BLaER1 treated with 17β-estradiol and CSF1 and Interleukin-3, amounts not matched to agents 10 nM and 100 nM (cell line): ENCODE measurements at regions not wholly inside any gene's neighbourhood (a gene's known extent, or its start where the extent isn't known, plus 50 kb on each side); places are given as distances from the start of the nearest gene placed in this dataset.

Source experiments
- H3K27ac ChIP-seq, 11 experiments: shearing (Covaris generic); formaldehyde crosslinking; 2 replicates each; pipeline ENCODE4 v1.8.1; 2022
- H3K27me3 ChIP-seq, 11 experiments: shearing (Covaris generic); formaldehyde crosslinking; 2 replicates each; pipeline ENCODE4 v1.8.1; 2022
- H3K36me3 ChIP-seq, 11 experiments: shearing (Covaris generic); formaldehyde crosslinking; 2 replicates each; pipeline ENCODE4 v1.8.1; 2022
- H3K4me1 ChIP-seq, 10 experiments: shearing (Covaris generic); formaldehyde crosslinking; 2 replicates each; pipeline ENCODE4 v1.8.1; 2022
- H3K4me2 ChIP-seq, 11 experiments: shearing (Covaris generic); formaldehyde crosslinking; 2 replicates each; pipeline ENCODE4 v1.8.1; 2022
- H3K4me3 ChIP-seq, 10 experiments: shearing (Covaris generic); formaldehyde crosslinking; 2 replicates each; pipeline ENCODE4 v1.8.1; 2022
- H3K9ac ChIP-seq, 11 experiments: shearing (Covaris generic); formaldehyde crosslinking; 2 replicates each; pipeline ENCODE4 v1.8.1; 2022
- H3K9me3 ChIP-seq, 11 experiments: shearing (Covaris generic); formaldehyde crosslinking; replicated peaks in 1 of 11; 2 replicates each; pipeline ENCODE4 v1.8.1; 2022
- H4K20me1 ChIP-seq, 11 experiments: shearing (Covaris generic); formaldehyde crosslinking; 2 replicates each; pipeline ENCODE4 v1.8.1; 2022
- Cebpa-rat ChIP-seq, 11 experiments: shearing (Covaris generic); IDR thresholded peaks; 2 replicates each; pipeline ENCODE4 v1.8.1; 2022

DNA sequence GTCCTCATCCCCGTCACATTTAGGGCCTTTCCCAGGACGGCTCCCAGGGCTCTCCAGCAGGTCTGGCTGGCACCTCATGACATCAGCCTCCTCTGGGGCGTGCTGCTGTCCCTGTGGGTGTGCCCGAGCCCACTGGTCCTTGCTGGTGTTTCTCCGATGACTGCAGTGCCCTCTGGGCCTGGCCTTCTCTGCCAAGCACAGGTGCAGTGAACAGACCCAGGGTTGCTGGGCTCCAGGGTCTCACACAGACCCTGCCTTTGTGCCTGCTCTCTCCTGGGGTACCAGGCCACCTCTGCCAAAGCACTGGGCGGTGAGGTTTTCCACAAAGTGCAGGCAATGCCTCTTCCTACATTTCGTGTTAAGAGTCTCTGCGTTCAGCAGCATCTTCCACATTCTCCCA lies 246.1 kb downstream of the ACKR3 start:
- H3K4me2 ChIP-seq: no peak overlapping the region
- no peak overlapping the region for H3K9ac ChIP-seq
- no peaks in the 10 kb centered on the region for H3K36me3 ChIP-seq
- no peak overlapping the region for H3K4me3 ChIP-seq
- no peaks in the 10 kb centered on the region for H3K27me3 ChIP-seq
- H4K20me1 ChIP-seq: no peaks in the 10 kb centered on the region
- no peak overlapping the region for H3K27ac ChIP-seq
- peaks cover 0 to 16% (median 0%) of the 10 kb centered on the region in 10 experiments; a peak in 1 of 20 replicates for H3K4me1 ChIP-seq
- H3K9me3 ChIP-seq: peaks cover 3 to 12% (median 10%) of the 10 kb centered on the region in 11 experiments; a peak in 16 of 22 replicates
- TF ChIP-seq Cebpa-rat (IDR thresholded peaks at IDR 0.05): no peak

DNA sequence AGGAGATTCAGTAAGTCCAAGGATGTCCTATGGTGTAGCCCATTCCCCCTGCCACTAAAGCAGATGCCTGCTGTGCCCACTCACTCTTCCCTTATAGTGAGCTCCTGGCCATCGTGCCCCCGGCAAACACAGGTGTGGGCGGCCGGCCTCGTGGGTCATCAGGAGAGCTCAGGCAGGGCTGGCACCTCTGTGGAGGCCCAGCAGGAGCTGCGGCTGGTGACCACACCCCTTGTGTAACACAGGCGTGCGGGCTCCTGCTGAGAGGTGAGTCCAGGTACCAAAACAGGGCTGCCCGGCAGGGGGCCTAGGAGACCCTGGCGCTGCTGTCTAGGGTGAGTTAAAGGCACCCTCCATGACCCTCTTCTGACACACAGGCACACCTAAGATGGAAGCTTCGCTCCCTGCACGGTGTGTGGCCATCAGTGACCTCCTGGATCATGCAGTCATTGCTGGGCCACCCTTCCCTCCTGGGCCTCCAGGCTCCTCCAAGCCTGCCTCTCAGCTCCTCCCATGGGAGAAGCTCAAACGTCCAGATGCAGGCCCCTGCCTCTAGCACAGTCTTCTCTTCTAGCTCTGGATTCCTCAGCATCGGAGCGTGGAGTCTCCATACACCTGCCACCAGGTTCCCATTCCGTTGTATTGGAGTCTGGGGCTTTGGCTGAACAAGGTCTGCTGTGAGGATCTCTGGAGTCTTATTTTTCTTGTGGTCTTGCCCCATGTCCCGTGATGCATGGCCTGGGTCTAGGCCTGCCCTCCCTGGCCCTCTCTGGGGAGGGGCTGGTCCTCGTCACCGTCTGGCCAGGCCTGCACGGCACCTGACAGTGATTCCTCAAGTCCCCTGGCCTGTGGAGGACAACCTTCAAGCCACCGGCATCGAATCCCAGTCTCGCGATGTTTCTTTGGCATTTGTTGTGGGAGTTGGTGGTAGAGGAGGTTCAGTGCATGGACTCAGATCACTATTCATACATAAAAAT lies 246.9 kb downstream of the ACKR3 start:
- Histone ChIP-seq H3K4me3 (no peak overlapping the region), H3K27ac (no peak overlapping the region), H3K36me3 (no peaks in the 10 kb centered on the region), H3K27me3 (no peaks in the 10 kb centered on the region), H3K9me3 (peaks cover under 1 to 10% (median 6%) of the 10 kb centered on the region in 11 experiments; a peak in 17 of 22 replicates), H3K9ac (no peak overlapping the region), H4K20me1 (no peaks in the 10 kb centered on the region), H3K4me2 (no peak overlapping the region), H3K4me1 (peaks cover 0 to 16% (median 0%) of the 10 kb centered on the region in 10 experiments; a peak in 1 of 20 replicates)
- no peak for TF ChIP-seq Cebpa-rat (IDR thresholded peaks at IDR 0.05)

DNA sequence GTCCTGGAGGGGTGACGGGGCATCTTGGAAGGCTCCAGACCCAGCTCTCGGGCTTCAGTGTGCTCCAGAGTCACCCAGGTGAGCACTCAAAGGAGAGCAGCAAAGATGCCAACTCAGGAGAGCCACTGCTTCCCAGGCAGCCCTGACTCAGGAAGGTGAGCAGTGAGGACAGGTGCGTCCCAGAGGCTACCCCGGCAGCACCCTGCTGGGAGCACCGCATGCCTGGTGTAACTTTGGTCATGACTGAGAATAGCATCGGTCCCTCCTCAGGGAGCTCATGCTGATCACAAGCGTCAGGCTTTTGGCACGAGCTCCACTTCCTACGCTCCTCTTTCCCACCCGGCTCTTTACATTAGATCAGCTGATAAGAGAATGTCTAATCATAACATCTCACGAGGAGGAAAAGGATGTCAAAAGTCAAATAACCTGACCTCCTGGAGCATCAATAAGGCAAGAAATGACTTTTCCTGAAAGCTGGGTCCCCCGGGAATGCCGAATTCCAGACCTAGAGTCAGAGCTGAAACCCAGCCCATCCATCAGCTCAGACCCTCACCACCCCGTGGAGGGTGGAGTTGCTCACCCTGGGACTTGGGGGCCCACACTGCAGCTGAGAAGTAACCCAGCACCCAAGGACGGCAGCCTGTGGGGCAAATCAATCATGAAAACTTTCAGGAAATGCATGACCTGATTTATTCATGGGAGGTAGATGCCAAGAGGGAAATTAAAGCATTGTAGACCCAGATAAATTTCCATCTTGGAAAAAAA lies 248.8 kb downstream of the ACKR3 start:
- Histone ChIP-seq H3K4me1 (peaks cover 0 to 16% (median 0%) of the 10 kb centered on the region in 10 experiments; a peak in 1 of 20 replicates), H3K27me3 (no peaks in the 10 kb centered on the region), H3K4me3 (no peak overlapping the region), H4K20me1 (no peaks in the 10 kb centered on the region), H3K9ac (no peak overlapping the region), H3K4me2 (no peak overlapping the region), H3K27ac (no peak overlapping the region; a peak in 1 of 22 replicates), H3K9me3 (peaks cover 8 to 20% (median 12%) of the 10 kb centered on the region in 11 experiments; a peak in 20 of 22 replicates), H3K36me3 (no peaks in the 10 kb centered on the region)
- no peak for TF ChIP-seq Cebpa-rat (IDR thresholded peaks at IDR 0.05)

DNA sequence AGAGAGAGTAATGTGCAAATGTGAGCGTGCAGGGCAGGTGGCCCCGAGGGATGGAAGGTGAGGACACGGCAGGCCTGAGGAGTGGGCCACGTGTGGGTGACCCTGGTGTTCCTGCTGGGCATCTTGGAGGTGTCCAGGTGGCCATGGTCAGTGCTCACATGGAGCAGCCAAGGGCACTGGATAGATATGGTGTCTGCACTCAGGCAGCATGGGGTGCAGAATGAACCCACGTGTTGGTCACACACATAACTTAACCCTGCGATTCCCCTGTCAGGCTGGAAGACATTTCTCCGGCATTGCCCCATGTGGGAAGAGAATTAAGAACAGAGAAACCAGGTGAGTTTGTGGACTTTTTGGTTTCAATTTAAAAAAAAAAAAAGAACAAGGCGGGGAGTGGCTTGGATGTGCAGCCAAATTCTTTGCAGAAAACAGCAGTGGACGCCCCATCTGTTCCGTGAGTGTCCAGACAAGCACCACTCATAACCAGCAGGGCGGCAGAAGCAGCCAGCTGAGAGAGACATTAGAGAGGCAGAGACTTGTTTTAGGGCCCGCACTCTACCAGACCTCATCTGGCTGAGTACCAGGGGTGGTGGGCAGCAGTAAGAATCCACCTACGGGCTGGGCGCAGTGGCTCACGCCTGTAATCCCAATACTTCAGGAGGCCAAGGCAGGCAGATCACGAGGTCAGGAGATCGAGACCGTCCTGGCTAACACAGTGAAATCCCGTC lies 249.8 kb downstream of the ACKR3 start:
- H3K4me1 ChIP-seq: peaks cover 0 to 10% (median 0%) of the 10 kb centered on the region in 10 experiments; a peak in 1 of 20 replicates
- no peak overlapping the region for H3K27ac ChIP-seq
- H4K20me1 ChIP-seq: no peaks in the 10 kb centered on the region
- no peak overlapping the region for H3K4me2 ChIP-seq
- H3K9ac ChIP-seq: no peak overlapping the region
- no peaks in the 10 kb centered on the region for H3K27me3 ChIP-seq
- no peaks in the 10 kb centered on the region for H3K36me3 ChIP-seq
- no peak overlapping the region for H3K4me3 ChIP-seq
- peaks cover 8 to 20% (median 12%) of the 10 kb centered on the region in 11 experiments; a peak in 20 of 22 replicates for H3K9me3 ChIP-seq
- no peak for TF ChIP-seq Cebpa-rat (IDR thresholded peaks at IDR 0.05)

DNA sequence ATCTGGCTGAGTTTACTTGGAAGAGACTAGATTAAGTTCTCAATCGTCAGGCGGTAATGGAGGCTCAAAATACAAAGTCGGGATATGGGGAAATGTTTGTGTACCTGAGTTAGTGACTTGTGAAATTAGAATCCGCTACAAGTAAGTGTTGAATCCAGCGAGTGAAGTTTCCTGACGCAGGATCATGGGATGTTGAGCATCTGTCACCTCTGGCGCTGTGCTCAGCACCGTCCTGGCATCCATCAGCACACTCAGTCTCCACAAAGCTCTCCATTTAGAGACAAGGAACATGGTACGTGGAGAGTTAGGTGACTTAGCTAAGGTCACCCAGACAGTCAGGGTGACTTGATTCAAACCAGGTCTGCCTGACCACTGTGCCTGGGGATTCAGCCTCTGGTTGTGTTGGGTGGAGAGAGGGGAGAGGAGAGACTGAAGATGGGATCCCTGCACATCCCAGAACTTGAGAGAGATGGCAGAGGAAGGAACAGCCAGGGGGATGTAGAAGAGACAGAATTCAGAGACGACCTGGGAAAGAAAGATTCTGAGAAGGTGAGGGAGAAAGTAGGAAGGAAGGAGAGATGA lies 251.2 kb downstream of the ACKR3 start:
- peaks cover 8 to 20% (median 12%) of the 10 kb centered on the region in 11 experiments; a peak in 20 of 22 replicates for H3K9me3 ChIP-seq
- no peak overlapping the region for H3K27ac ChIP-seq
- no peaks in the 10 kb centered on the region for H4K20me1 ChIP-seq
- no peaks in the 10 kb centered on the region for H3K36me3 ChIP-seq
- H3K4me2 ChIP-seq: no peak overlapping the region
- H3K4me3 ChIP-seq: no peak overlapping the region
- H3K4me1 ChIP-seq: peaks cover under 1 to 15% (median 3%) of the 10 kb centered on the region in 10 experiments; a peak in 18 of 20 replicates
- no peaks in the 10 kb centered on the region for H3K27me3 ChIP-seq
- TF ChIP-seq Cebpa-rat (IDR thresholded peaks at IDR 0.05): no peak
- H3K9ac ChIP-seq: no peak overlapping the region

DNA sequence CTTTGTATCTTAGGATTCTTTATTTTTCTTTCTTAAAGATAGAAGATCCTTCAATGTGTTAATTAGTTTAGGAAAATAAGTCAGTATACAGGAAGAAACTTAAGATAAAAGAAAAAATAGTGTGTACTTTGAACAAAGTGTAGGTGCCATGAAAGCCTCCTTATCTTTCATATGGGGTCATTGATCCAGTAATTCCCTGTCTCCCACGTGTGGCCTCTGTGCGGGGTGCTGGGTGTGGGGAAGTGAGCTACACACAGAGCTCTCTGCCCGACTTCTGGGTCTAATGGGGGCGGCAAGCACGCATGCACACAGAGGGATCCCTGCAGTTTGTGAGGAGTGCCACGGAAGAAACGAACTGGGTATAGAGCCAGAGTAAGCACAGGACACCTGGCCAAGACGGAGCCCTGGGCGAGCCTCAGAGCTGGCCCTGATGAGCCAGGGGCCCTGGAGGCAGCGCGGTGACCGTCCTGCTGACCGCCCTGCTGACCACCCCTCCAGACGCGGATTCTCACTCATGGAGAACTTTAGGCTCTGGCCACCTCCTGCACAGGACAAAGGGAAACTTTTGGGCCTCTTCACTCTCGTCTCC lies 253.5 kb downstream of the ACKR3 start:
- H3K4me1 ChIP-seq: peaks cover 12 to 21% (median 15%) of the 10 kb centered on the region in 10 experiments; a peak in 19 of 20 replicates
- H3K27ac ChIP-seq: no peak overlapping the region
- H3K4me2 ChIP-seq: no peak overlapping the region
- H3K27me3 ChIP-seq: no peaks in the 10 kb centered on the region
- H4K20me1 ChIP-seq: no peaks in the 10 kb centered on the region
- H3K36me3 ChIP-seq: no peaks in the 10 kb centered on the region
- no peak overlapping the region for H3K4me3 ChIP-seq
- H3K9ac ChIP-seq: no peak overlapping the region
- peaks cover 8 to 20% (median 12%) of the 10 kb centered on the region in 11 experiments; a peak in 20 of 22 replicates for H3K9me3 ChIP-seq
- TF ChIP-seq Cebpa-rat (IDR thresholded peaks at IDR 0.05): no peak

DNA sequence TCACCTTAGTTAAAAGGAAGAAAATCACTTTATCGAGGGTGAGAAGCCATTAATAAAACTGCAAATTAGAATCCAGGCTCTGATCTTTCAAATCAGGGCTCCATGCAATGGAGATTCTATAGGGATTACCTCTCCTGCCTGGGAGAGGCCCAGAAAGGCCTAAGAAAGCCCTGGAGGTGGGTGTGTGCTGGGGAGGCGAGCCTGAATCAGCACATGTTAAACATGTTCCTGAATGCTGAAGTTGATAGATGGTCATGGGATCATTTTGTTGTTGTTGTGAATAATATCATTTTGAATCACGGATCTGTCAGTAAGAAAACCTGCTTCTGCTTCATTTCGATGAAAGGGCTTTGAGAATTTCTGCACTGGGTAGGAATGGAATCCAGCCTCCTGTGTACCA lies 254.3 kb downstream of the ACKR3 start:
- no peak overlapping the region for H3K27ac ChIP-seq
- H3K9ac ChIP-seq: no peak overlapping the region
- peaks cover 8 to 20% (median 12%) of the 10 kb centered on the region in 11 experiments; a peak in 20 of 22 replicates for H3K9me3 ChIP-seq
- no peak overlapping the region for H3K4me2 ChIP-seq
- H3K27me3 ChIP-seq: no peaks in the 10 kb centered on the region
- no peaks in the 10 kb centered on the region for H3K36me3 ChIP-seq
- no peak overlapping the region for H3K4me3 ChIP-seq
- H4K20me1 ChIP-seq: no peaks in the 10 kb centered on the region
- peaks cover 12 to 20% (median 15%) of the 10 kb centered on the region in 10 experiments; a peak in 19 of 20 replicates for H3K4me1 ChIP-seq
- TF ChIP-seq Cebpa-rat (IDR thresholded peaks at IDR 0.05): no peak

DNA sequence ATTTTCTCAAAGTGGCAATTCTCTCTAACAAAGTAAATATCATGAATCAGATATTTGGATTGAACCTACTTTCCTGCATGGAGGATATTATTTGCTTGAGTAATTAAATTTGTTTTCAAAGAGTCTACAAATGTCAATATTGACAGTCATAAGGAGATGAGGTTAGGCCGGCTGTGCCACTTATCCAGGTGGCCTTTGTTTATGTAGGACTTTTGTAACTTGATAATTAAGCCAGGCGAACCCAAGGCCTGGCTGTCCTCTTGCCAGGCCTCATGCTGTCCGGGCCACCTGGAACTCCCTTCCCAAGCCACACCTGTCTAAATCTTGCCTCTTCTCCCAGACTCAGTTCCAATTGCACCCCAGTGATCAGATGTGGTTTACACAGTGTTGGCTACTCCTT lies 255.2 kb downstream of the ACKR3 start:
- Histone ChIP-seq H3K9me3 (peaks cover 8 to 20% (median 12%) of the 10 kb centered on the region in 11 experiments; a peak in 20 of 22 replicates), H4K20me1 (no peaks in the 10 kb centered on the region), H3K4me1 (peaks cover 12 to 17% (median 15%) of the 10 kb centered on the region in 10 experiments; a peak in 19 of 20 replicates), H3K27me3 (no peaks in the 10 kb centered on the region), H3K4me2 (no peak overlapping the region), H3K9ac (no peak overlapping the region), H3K27ac (no peak overlapping the region), H3K4me3 (no peak overlapping the region), H3K36me3 (no peaks in the 10 kb centered on the region)
- TF ChIP-seq Cebpa-rat (IDR thresholded peaks at IDR 0.05): no peak
